ENCODE measurements at regions not wholly inside any gene's neighbourhood (a gene's known extent, or its start where the extent isn't known, plus 50 kb on each side); places are given as distances from the start of the nearest gene placed in this dataset.
A peak's percentile ranks its signal among the peaks of the same experiment; 100 is the strongest.

GRCh38 chr4:111466811-111467604, 678.2 kb upstream of the FAM241A start:
- no peaks in the 10 kb centered on the region for H3K4me1 ChIP-seq

DNA sequence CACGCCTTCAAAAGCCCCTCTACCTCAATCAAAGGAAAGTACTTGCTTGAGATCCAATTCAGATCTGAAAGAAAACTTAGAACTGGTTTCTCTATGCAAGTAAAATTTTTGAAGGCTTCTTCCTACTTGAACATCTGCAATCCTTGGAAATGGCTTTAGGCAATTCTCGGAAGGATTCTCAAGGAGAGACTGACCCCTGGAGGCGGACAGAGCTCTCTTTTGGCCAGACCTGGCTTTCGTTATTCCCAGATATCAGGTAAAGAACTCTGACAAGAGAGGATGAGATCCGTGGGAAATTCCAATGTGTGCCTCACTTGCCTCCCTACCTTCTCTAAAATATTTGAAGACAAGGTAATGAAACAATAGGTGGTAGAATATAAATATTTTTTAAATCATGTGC, 670.3 kb upstream of the FAM241A start:
- H3K27ac ChIP-seq: no peak overlapping the region
- H3K27me3 ChIP-seq: no peaks in the 10 kb centered on the region
- DNase-seq (ENCODE audit: low spot score in 2 of 2): no peak
- H3K9me3 ChIP-seq: no peaks in the 10 kb centered on the region
- no peak overlapping the region for H3K4me3 ChIP-seq
- peak in 2 of 3 experiments; percentile 25 to 37 for TF ChIP-seq CTCF (IDR thresholded peaks at IDR 0.05)
- no peaks in the 10 kb centered on the region for H3K36me3 ChIP-seq
- no peaks in the 10 kb centered on the region for H3K4me1 ChIP-seq
- intact Hi-C loops (cut with DNase I): no loop called here

More at GRCh38 chr4:111466811-111467604, 678.2 kb upstream of the FAM241A start:
- intact Hi-C loops (cut with DNase I): no loop called here
- Histone ChIP-seq H3K27me3 (no peaks in the 10 kb centered on the region), H3K27ac (no peak overlapping the region), H3K36me3 (no peaks in the 10 kb centered on the region), H3K9me3 (peaks cover 0 to 4% of the 10 kb centered on the region in 2 donors), H3K4me3 (no peak overlapping the region)
- TF ChIP-seq CTCF (IDR thresholded peaks at IDR 0.05): no peak
- DNase-seq (ENCODE audit: low spot score in 2 of 2): no peak

DNA sequence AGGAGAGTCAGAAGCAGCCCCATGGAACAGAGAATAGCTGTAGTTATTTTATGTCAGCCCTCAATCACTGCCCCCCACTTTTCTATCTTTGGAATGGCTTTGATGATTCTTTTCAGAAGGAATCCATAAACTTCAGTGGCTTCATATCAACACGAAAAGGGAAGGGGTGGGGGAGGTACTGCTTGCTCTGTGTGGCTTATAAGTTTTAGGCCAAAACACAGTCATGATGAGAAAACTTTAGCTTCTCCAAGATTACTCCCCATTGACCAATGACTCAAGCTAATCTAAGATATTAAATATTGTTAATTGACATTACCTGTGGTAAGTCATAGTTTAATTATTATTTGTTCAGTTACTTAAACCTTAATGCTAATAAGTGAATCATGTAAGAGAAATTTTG, 669.6 kb upstream of the FAM241A start:
- intact Hi-C loops (cut with DNase I): no loop called here
- Histone ChIP-seq H3K36me3 (no peaks in the 10 kb centered on the region), H3K4me3 (no peak overlapping the region), H3K9me3 (no peaks in the 10 kb centered on the region), H3K27ac (no peak overlapping the region), H3K27me3 (no peaks in the 10 kb centered on the region), H3K4me1 (no peaks in the 10 kb centered on the region)
- no peak for TF ChIP-seq CTCF (IDR thresholded peaks at IDR 0.05)
- no peak for DNase-seq (ENCODE audit: low spot score in 2 of 2)

DNA sequence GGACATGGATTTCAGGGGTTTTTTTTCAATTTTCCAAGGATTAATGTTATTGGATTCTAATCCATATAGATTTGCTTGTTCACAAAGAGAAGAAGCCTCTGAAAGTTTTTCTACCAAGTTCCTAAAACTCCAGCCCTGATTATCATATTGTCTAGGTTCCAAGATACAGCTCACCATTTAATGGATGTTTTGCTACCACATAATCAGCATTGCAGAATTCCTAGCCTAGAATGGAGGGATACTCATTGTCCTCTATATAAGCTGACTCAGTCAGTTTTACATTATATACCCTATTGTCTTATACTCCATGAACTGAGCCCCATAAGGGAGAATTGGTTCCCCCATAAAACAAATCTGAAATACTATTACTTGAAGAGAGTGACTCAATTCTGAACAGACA, 664.7 kb upstream of the FAM241A start:
- H3K9me3 ChIP-seq: no peaks in the 10 kb centered on the region
- TF ChIP-seq CTCF (IDR thresholded peaks at IDR 0.05): no peak
- H3K27ac ChIP-seq: no peak overlapping the region
- no peaks in the 10 kb centered on the region for H3K36me3 ChIP-seq
- H3K27me3 ChIP-seq: no peaks in the 10 kb centered on the region
- no peak overlapping the region for H3K4me3 ChIP-seq
- intact Hi-C loops (cut with DNase I): no loop called here
- no peaks in the 10 kb centered on the region for H3K4me1 ChIP-seq
- DNase-seq (ENCODE audit: low spot score in 2 of 2): no peak

DNA sequence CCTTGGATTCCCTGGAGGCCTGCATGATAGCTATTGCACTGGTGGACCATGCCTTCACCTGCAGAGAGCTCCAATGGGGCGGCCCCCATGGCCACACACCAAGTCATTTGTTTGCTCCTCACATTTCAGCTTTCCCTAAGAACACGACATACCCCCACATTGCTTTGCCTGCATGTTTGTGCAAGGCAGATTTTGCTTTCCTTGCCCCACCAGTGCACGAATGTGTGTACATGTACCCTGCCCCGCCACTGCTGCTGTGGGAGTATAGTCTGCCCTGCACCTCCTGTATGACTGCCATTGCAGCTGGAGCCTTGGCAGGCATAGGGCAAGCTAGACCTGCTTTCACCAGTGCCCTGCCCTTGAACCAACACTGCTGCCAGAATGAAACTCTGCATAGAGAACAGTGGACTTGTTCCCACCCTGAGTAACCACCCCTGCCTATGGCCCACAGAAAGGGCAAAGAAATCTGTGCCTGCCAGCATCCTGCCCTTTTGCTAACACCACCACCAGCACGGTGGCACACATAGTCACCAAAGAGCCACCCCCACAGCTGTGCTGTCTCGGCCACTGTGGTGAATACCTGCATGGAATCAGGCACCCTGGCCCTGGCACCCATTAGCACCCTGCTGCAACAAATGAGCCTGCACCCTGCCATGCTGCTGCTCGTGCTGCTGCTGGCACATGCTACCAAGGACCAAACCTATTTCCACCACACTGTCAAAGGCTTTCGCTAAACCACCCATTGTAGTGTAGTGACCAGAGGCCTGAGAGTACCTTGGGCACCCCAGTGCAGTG, 661.7 kb upstream of the FAM241A start:
- no peaks in the 10 kb centered on the region for H3K36me3 ChIP-seq
- H3K4me1 ChIP-seq: no peaks in the 10 kb centered on the region
- H3K4me3 ChIP-seq: no peak overlapping the region
- no peaks in the 10 kb centered on the region for H3K9me3 ChIP-seq
- DNase-seq (ENCODE audit: low spot score in 2 of 2): no peak
- no peaks in the 10 kb centered on the region for H3K27me3 ChIP-seq
- H3K27ac ChIP-seq: no peak overlapping the region
- intact Hi-C loops (cut with DNase I): no loop called here
- no peak for TF ChIP-seq CTCF (IDR thresholded peaks at IDR 0.05)
